GM18520 (cell line): ENCODE measurements at regions not wholly inside any gene's neighbourhood (a gene's known extent, or its start where the extent isn't known, plus 50 kb on each side); places are given as distances from the start of the nearest gene placed in this dataset.

Experiments
- ATAC-seq: cut with Tn5 transposase; IDR thresholded peaks from one replicate; pipeline ENCODE4 v1.9.1; 2021; ENCODE audit not compliant: unreplicated experiment

DNA sequence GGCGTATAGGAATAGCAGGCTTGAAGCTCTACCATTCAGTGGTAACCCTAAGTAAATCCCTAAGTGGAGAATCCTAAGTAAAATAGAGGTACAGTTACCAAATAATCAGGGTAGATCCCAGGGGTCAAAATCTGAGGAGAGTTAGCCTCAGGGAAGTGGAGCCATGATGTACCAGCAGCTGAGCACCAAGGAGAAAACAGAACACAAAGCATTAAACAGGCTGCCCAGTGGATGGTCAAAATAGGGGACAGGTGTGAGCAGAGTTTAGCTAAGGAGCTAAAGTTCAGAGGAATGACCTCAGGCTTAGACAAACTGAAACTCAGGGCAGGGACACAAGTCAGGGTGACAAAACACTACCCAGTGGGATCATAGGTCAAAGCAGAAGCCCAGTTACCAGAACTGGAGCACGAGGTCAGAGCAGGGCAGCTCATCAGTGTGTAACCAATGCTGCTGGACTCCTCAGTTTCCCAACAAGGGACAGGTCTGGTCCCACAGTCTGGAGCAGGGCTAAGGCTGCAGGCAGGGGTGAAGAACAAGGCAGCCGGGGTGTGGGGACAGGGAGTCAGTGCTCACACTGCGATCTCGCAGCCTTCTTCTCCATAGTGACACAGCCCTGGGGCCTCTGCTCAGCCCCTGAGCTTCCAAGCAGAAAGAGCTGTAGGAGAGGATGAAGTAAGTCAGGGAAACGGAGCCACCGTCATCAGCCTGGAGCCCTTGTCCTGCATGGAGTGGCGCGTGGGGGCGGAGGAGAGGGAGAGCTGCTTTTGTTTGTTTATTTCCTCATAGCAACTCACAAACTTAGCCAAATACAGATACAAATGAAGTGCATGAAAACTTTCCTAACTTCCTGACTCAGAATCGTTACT is 264.0 kb downstream of the MREG start:
- ATAC-seq: no peak

DNA sequence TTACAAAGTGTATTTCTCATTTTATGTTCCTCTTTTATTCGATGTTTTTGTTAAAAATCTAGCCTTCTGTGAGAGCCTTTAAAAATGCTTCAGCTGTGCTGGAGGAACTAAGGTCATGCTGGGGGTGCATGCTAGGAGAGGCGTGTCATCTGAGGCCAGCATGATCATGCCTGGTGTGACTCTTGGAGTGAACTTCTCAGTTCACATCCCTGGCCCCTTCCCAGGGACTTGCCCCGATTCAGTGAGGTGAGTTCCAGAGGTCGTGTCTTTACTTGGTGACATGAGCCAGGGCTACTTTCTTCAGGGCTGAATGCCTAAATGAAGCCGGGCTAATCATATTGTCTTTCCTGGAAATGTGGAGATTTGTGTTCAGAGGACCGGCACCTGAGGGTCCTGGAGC is 264.9 kb downstream of the MREG start:
- no peak for ATAC-seq

DNA sequence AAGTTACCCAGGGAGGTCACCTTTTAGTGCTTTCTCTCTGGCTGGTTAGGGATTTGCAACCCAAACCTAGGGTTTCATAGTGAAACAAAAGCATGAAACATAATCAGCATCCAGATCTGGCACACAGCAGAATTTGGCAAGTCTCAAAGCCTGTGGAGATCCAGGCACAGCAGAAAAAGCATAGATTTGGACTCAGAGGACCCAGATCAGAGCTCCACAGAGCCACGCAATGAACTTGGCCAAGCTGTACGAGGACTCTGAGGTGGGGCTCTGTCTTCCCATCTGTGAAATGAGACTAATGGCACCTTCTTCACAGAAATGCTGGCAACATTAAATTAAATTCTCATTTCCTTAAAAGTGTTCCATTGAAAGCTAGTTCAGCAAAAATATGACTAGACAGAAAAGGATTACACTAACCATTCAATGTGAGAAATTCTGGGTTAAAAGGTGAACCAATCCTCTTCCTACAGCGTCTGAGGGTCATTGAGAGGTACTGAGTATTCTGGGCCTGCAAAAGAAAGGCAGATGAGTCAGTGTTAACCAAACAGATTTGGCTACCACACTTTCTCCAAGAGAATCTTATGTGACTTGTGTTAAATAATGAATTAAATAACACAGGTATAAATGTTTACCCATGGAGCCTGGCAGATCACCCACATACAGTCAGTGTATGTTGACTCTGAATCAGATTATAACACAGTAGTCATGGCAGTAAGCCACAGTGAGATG is 266.3 kb downstream of the MREG start:
- ATAC-seq: no peak

DNA sequence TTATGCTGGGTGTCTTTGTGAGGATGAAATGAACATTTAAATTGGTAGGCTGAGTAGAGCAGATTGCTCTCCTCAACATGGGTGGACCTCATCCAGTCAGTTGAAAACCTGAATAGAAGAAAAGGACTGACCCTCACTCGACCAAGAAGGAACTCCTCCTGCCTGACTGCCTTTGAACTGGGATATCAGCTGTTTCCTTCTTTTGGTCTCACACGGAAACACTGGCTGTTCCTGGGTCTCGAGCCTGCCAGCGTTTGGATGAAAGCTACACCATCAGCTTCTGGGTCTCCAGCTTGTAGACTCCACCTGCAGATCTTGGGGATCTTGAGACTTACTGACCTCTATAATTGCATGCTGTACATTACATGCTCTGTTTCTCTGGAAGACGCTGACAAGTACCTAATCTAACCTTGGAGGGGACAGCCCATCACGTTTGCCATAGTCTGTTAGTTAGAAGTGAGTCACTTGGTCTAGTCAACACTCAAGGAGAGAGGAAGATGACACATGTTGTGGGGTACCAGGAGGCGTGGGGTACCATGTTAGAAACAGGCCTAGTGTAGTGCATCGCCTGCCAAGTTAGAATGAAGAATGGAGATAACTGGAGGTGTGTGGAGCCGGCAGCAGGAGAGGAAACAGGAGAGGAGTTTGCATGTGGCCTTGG is 267.0 kb downstream of the MREG start:
- no peak for ATAC-seq

DNA sequence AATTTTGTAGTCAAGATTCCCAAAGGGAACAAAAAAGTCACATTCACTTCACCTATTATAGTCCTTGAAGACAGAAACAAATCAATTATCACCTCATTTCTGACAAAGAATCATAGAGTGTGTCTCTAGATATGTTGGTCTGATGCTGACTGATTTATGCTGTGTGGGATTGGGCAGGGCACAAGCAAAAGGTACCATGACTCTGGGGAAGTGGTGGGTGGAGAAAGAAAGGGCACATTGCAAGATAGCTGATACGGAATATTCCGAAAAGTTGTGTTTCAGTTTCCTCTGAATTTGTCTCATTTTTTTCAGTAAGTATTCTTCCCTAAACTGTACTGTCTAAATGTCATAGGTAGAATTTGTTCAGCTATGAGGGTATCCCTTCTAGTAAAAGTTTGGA is 268.0 kb downstream of the MREG start:
- ATAC-seq: no peak

DNA sequence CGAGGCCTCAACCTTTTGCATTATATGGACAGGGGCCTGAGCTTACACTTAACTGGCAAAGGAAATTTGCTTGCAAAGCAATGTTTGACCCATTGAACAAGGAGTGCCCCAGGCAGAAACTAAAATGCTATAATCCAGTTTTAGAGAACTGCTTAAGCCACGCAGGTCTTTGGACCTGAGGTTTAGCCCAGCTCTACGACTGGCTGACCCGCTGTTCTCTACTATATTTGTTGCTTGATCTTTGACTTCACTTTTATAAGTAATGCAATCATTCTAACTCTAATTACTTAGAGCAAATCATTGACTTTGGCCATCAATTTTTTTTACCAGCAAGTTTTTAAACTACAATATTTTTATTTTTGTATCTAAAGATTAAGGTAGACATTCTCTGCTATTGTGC is 268.8 kb downstream of the MREG start:
- no peak for ATAC-seq

DNA sequence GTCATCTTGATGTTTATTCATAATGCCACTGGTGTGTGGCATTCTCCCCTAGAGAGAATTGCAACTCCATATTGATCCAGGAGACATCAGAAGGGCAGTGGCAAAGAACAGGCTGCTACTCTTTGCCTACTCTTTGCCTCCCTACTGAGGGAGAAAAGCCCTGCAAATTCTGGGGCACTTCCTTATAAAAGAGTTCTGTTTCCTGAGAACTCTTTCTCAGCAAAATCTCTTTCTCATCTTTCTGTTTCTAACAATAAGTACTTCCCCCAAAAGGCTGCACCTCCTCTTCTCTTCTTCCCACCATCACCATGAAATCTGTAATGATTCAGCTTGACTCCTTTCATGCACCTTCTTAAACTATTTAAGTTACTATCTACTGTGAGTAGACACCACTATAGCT is 270.3 kb downstream of the MREG start:
- no peak for ATAC-seq

DNA sequence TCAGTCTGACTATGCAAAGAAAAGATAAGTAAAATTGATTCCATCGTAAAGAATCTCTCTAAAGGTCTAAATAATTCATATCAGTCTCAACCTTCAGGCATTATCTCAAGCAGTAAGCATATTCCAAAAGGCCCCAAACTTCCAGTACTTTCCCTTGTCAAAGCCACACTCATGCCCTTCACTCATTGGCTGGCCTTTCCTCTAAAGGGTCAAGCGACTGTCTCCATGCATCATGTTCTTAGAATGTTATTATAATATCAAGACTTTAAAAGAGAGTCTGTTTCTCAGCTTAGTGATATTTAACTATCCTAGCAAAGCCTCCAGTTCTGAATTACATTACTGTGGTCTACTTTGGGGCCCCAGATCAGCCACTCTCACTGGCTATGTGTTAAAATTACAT is 271.3 kb downstream of the MREG start:
- no peak for ATAC-seq

DNA sequence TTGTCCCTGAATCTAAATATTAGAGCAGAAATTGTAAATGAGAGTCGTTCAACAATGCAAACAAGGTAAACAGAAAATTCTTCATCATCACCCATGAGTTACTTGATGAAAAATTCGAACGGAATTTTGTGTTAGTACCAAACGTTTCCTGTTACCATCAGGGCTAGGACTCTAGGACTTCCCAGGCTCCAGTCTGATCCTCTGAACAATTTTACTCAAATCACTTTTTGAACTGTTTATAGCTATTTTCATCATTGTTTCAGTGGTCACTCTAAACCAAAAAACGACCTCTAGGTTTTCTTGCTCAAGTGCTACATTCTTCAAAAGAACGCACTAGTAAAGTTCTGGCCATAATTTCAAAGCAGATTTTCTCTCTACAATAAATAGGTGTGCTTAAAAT is 273.3 kb downstream of the MREG start:
- ATAC-seq: no peak

DNA sequence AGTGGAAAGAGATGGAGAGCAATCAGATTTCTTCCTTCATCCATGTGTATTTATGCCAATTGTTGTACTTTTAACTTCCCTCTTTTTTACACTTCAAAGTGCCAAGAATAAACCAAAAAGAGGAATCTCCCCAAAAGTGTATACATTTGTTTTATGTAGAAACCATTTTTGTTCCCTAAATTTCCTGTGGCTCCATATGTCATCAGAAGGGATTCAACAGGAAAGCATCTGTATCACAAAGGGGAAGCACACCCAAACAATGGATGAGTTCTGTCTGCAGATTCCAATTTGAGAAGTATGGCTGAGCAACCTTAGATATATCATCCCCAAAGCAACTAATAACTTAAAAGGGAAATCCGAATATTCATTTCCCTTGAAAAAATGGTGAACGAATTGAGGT is 275.0 kb downstream of the MREG start:
- no peak for ATAC-seq

DNA sequence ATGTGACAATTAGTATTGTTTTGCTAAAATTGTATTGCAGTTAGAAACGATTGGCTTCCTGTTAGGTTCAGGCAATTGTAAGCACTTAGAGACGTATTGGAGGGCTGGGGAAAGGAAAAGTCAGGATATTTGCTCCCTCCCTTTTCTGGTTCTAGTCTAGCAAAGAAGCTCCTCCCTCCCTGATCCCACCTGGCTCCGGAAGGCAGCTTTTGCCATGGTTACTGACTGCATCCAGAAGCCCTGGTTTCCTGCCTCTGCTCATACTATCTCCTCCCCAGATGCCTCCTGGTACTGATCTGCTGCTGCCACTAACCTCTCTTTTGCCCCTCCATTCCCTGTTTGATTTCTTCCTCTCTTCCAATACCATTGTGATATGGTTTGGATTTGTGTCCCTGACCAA is 275.9 kb downstream of the MREG start:
- ATAC-seq: no peak

DNA sequence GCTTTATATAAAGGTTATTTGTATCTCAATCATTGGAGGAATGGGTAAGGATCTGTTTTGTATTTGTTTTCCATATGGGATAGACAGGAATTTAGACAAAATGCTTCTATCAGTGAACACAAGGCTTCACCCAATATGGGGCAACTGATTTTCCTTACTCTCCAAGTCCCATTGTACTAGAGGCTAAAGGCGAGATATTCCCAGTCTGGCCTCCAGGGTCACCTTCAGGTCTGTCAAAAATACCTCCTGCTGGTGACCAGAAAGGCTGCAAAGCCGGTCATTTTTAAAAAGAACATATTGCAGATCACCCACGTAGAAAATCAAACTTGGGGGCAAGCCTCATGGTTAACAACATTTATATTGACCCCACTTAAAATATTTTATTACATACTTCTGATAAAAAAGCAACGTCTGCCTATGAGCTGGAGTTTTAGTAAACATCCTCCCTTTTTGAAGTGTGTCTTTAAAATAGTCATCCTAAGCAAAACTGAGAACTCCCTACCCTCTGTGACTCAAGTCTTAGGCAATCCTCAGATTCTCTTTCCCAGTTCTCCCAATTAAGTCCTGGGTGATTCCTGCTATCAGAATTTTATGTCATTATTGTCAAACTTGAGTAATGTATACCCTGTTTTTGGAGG is 276.6 kb downstream of the MREG start:
- ATAC-seq: no peak

DNA sequence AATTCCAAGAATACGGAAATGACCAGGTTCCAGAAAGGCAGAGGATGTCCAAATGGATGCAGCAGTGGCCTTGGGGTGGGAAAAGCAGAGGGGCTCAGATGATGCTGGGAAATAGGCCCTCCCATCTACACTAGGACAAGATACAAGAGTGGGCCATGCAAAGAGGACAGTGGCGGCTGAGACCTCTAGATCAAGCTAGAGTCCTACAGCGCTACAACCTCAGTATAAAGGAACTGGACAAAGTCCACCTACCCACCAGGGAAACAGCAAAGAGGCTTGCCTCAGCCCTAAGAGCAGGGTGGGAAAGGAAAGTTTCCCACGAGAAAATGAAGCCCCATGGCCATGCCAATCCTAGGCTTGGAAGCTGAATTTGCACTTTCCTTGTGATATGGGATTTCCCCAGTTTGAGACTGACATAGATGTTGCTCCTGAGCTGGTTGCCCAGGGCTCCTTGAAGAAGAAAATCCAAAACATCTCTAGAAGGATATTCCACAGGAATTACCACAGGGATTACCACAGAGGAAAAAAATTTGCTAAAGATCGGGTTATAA is 282.2 kb downstream of the MREG start:
- ATAC-seq: no peak

DNA sequence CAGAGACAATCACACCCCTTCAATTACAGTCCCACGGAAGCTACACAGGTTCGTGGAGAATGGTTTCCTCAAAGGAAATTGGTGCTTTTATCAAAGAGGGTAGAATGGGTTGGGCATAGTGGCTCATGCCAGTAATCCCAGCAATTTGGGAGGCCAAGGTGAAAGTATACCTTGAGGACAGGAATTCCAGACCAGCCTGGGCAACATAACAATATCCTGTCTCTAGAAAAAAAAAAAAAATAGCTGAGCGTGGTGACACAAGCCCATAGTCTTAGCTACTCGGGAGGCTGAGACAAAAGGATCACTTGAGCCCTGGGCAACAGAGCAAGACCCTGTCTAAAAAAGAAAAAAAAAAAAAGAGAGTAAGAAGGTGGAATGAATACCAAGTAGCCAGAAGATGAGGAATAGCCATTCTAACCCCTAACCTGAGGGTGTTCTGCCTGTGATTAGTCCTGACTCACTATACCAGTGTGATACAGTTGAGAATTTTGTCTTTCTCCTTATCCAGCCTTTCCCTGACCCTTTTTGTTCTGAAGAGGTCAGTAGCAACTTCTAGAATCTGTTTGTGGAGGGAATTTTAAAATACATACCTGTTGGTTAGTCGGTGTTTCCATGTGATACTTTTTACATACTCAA is 283.2 kb downstream of the MREG start:
- ATAC-seq: no peak

DNA sequence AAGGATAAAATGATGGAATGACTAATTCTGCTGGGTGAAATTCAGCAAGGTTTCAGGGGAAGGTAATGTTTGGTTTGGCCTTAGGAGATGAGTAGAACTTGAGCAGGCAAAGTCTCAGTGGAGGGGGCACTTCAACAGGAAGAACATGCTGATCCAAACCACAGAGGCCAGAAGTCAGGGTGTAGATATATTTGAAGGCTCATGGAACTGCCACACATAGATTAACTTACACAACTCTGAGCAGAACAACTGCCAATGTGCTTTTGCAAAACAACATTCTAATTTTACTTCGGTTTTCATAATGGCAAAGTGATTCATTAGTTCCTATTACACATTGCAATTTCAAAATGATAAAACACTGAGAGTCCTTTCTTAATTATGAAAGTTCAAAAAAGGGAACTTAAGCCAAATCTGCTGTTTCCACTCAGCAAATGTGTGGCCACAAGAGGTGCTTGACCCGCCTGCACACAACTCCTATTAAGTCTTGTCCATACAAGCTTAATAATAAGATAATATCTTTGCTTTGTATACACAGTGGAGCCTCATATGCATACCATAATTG is 284.8 kb downstream of the MREG start:
- ATAC-seq: peak; percentile 65

DNA sequence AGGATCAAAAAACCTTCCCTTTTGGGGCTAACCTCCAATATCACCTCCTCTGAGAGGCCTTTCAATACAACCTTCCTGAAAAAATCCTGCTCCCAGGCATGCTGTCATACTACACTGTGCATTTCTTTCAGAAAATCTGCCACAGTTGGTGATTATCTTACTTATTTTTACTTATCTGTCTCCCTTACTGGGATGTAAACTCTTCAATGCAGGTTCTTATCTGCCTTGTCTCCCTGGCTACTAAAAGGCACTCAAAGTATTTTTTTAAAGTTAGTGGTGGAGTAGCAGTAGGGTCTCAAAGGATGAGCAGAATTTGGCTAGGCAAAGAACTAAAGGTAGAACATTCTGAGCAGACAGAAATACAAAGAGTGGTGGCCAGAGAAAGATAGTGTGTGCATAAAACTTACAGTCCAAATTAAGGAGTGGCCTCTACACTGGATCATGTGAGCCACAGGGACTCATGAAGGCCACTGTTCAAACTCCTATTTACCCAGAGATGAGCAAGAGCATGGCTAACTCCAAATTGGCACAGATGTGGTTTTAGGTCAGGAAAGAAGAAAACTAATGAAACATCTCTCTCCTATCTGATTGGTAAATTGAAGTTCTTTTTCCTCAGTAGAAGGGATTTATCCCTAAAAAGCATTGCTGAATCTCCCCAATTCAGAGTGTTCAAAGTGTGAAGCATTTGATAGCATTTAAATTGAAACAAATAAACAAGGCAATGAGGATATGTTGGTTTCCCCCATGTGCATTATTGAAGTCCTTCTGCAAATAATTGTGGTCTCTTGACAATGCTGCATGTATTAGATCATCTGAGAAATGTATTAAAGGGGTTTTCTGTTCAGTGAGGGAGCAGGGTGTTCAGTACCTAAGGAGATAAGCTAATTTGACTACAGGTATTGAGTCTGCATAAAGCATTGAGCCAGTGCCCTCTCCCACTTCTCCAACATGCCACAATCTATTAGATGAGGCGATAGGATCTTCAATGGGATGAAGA is 285.5 kb downstream of the MREG start:
- no peak for ATAC-seq

DNA sequence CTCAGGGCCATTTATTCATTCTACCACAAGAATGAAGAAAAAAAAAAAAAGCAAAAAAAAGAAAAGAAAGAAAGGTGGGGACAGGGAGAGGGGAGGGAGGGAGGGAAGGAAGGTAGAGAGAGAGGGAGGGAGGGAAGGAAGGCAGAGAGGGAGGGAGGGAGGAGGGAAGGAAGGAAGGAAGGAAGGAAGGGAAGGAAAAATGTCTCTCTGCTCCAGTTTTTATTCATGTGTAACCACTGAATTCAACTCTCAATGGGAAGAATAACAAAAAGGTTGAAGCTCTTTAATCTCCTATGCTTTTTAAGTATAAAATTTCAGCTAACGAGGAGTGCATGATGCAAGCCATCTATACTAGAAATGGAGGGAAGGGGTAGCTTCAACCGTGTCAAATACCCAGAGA is 287.3 kb downstream of the MREG start:
- no peak for ATAC-seq

DNA sequence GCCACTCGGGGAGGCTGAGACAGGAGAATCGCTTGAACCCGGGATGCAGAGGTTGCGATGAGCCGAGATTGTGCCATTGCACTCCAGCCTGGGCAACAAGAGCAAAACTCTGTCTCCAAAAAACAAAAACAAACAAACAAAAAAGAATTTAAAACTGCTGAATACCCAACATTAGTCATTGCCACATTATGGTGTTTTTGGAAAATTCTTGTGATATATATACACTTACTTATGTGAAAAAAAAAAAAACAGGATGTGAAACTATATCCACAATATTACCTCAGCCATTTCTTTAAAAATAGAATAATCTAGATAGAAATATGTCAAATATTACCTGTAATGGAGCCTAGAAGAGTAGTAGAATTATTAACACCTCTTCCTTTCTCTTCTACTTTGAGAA is 288.3 kb upstream of the FN1 start:
- ATAC-seq: no peak

DNA sequence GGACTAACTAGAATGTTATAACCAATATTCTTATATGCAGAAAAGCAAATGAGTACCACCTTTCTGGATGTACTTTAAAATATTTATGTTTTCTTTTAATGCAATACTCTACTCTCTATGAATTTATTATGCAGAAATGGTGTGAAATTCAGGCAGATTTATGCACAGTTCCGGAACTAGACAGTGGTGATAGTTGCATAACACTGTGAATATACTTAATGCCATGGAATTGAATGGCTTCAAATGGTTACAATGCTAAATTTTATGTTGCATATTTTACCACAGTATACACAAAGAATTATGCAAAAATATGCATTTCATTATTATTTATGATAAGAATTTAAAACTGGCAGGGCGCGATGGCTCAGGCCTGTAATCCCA is 287.8 kb upstream of the FN1 start:
- no peak for ATAC-seq
